HG02884 (cell line): ENCODE measurements at regions not wholly inside any gene's neighbourhood (a gene's known extent, or its start where the extent isn't known, plus 50 kb on each side); places are given as distances from the start of the nearest gene placed in this dataset.
"Not testable (repeated sequence)": the region's sequence is repeated elsewhere in the genome, so short reads cannot be mapped to it uniquely, and the experiment has no call there.

Experiments
- ATAC-seq: cut with Tn5 transposase; IDR thresholded peaks from one replicate; pipeline ENCODE4 v1.9.1; 2021; ENCODE audit warnings: mild to moderate bottlenecking, moderate library complexity; ENCODE audit not compliant: unreplicated experiment

GRCh38 chr16:26765087-26765486 is 301.6 kb upstream of the C16orf82 start:
- no peak for ATAC-seq

- ATAC-seq = no peak
These were observed 298.2 kb upstream of the C16orf82 start for GRCh38 chr16:26768385-26769010.

- ATAC-seq = no peak
These were observed 296.2 kb upstream of the C16orf82 start for GRCh38 chr16:26770547-26770946.

- no peak for ATAC-seq
These were observed 294.2 kb upstream of the C16orf82 start for GRCh38 chr16:26772503-26772902.

- ATAC-seq = no peak
These were observed 288.9 kb upstream of the C16orf82 start for GRCh38 chr16:26777821-26778220.

GRCh38 chr16:26787924-26788323 is 278.8 kb upstream of the C16orf82 start:
- ATAC-seq = no peak

GRCh38 chr16:26791169-26791568 is 275.6 kb upstream of the C16orf82 start:
- ATAC-seq = no peak

GRCh38 chr16:26795184-26795583 is 271.5 kb upstream of the C16orf82 start:
- no peak for ATAC-seq

GRCh38 chr16:26801628-26802027 is 265.1 kb upstream of the C16orf82 start:
- no peak for ATAC-seq

GRCh38 chr16:26802440-26802839 is 264.3 kb upstream of the C16orf82 start:
- no peak for ATAC-seq

GRCh38 chr16:26802965-26803364 is 263.8 kb upstream of the C16orf82 start:
- ATAC-seq = no peak

GRCh38 chr16:26806657-26807056 is 260.1 kb upstream of the C16orf82 start:
- ATAC-seq = no peak

- no peak for ATAC-seq
These were observed 257.3 kb upstream of the C16orf82 start for GRCh38 chr16:26809461-26809860.

- ATAC-seq = no peak
These were observed 250.5 kb upstream of the C16orf82 start for GRCh38 chr16:26816266-26816665.

- ATAC-seq = no peak
These were observed 249.7 kb upstream of the C16orf82 start for GRCh38 chr16:26816885-26817571.

GRCh38 chr16:26818393-26818792 is 248.3 kb upstream of the C16orf82 start:
- ATAC-seq = no peak

GRCh38 chr16:26824469-26824868 is 242.3 kb upstream of the C16orf82 start:
- ATAC-seq = no peak

- ATAC-seq = no peak
These were observed 240.2 kb upstream of the C16orf82 start for GRCh38 chr16:26826500-26826899.

GRCh38 chr16:26827386-26827785 is 239.3 kb upstream of the C16orf82 start:
- ATAC-seq = no peak

- no peak for ATAC-seq
These were observed 236.1 kb upstream of the C16orf82 start for GRCh38 chr16:26830428-26831127.

GRCh38 chr16:26836114-26836513 is 230.6 kb upstream of the C16orf82 start:
- not testable (repeated sequence) for ATAC-seq

- no peak for ATAC-seq
These were observed 227.8 kb upstream of the C16orf82 start for GRCh38 chr16:26838931-26839330.
